Activated effector memory CD4-positive, alpha-beta T cell treated with Interleukin-2 at 50 U/mL for 16 hours (primary cell): ENCODE measurements at regions not wholly inside any gene's neighbourhood (a gene's known extent, or its start where the extent isn't known, plus 50 kb on each side); places are given as distances from the start of the nearest gene placed in this dataset.

Source experiments
- DNase-seq: peaks from one replicate; pipeline ENCODE4 v3.0.0-alpha.2; 2020

DNA sequence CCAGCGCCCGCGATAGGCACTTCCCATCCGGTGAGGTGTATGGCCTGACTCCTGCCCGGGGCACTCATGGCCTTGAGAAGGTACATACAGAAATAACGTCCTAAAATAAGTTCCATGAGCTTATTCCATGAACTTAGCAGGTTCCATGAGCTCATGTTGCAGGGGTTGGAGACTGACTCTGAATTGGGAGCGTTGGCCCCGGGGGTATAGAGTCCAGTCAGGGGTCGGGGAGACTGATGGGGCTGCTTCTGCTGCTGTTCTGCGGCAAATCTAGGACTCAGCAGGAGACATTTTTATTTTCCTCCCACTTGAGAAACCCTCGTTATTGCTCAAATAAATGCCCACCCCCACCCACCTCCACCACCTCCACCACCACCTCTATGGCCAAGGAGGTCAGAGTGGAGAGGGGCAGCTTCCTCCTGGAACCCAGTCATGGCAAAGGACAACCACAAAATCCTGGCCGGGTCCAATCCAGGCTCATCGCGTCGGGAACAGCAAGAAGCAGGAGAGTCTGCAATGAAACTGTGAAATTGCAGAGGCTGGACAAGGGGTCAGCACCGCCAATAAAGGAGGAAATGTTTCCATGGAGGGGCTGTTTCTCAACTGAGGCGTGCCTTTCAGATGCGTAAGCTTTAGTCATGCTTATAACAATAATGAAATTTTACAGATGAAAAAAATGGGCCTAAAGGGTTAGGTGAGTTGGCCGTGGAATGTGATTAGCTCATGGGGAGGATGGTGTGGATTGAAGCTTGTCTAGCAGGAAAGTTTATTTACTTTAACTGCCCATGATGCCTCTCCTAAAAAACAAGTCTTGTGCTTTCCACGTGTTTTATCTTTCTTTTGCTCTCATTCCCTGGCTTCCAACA lies 136.6 kb upstream of the ALKAL2 start:
- DNase-seq = no peak

DNA sequence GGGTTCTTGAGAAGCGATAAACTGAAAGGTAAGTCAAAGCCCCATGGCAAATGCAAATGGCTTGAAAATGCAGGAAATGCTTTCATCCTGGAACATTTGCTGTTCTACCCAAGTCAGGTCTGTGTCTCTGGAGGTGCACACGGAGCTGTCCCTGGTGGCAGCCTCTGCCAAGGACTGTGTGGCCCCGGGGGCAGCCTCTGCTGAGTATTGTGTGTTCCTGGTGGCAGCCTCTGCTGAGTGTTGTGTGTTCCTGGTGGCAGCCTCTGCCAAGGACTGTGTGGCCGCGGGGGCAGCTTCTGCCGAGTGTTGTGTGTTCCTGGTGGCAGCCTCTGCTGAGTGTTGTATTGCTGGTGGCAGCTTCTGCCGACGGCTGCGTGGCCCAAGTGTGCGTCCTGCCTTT lies 135.6 kb upstream of the ALKAL2 start:
- DNase-seq = no peak

- no peak for DNase-seq
These were observed 135.0 kb upstream of the ALKAL2 start for GRCh38 chr2:422676-423435.

- DNase-seq = no peak
These were observed 133.5 kb upstream of the ALKAL2 start for GRCh38 chr2:421406-421805.

- no peak for DNase-seq
These were observed 131.9 kb upstream of the ALKAL2 start for GRCh38 chr2:419687-420317.

DNA sequence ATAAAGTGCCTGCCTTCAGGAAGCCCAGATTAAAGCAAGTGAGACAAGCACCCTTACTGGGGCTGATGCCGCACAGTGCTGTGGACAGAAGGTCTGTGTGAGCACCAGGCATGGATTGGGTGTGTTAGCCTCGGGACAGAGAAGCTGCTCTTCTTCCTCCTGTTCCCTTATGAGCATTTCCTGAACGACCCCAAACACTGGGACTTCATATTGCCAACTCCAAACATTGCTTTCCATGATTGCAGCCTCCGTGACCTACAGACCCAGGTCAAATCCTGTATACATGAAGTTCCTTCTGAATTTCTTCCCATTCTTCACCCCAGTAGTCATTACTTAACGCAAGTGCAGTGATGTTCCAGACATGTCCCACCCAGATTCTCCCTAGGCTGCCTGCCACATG lies 129.8 kb upstream of the ALKAL2 start:
- no peak for DNase-seq

DNA sequence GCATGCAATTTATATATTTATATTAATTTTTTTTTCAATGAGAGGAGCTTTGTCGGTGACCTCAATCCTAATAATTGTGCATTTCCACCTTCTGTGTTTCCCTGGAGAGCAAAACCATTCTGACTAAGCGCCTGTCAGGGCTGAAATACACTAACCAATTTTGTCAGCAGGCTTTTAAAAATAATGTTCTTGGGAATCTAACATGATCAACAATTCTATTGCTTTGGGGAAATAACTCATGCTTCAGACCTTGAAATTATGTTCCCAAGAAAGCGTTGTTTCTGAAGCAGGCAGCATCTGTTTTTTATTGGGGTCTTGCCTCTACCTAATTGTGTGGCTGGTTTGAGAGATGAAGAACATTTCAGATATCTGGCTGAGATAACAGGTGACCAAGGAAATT lies 129.1 kb upstream of the ALKAL2 start:
- no peak for DNase-seq

DNA sequence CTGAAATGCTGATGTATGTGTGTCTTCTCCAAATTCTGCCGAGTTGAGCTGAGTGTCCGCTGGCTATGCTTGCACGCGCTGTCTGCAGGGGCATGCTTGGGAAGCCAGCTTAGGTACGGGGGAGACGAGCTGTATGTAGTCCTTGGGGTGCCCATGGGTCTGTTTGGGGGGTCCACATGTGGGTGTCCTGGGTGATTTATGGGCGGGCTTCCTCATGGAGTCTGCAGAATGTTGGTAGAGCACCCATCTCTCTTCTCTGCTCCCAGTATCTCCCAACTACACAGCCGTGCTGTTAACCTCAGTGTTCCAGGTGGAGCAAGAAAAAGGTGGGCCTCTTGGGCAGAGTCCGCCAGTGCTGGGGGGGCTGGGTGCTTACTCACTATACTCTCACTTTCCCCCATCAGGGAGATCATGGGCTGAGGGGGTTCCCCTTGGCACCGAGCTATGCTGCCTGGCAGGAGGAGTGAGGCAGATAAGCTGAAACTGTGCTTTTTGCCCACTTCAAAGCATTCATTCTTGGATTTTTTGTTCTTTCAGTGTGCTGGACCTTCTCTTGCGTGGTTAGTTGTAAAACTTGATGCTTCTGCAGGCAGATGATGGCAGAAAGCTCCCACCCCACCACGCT lies 128.2 kb upstream of the ALKAL2 start:
- DNase-seq = no peak

- DNase-seq = no peak
These were observed 121.6 kb upstream of the ALKAL2 start for GRCh38 chr2:409523-409922.

DNA sequence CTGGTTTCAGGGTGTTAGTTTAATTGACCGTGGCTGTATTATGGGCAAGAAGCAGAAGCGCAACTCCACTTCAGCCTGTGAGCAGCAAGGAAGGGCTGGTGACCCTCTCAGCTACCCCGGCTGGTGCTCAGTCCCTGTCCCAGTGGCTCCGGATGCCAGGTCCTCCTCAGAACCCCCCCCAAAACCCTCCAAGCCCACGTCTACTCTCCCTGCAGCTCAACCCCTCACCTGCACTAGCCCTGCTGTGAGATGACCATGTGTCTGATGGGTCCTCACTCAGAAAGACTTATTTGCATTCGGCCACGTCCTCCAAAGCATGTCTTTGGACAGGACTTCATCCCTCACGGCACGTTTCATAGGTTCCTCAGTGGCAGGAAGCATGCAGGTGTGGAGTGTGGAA lies 119.7 kb upstream of the ALKAL2 start:
- no peak for DNase-seq

- no peak for DNase-seq
These were observed 119.0 kb upstream of the ALKAL2 start for GRCh38 chr2:406876-407275.

GRCh38 chr2:406231-406630 lies 118.3 kb upstream of the ALKAL2 start:
- DNase-seq = no peak

DNA sequence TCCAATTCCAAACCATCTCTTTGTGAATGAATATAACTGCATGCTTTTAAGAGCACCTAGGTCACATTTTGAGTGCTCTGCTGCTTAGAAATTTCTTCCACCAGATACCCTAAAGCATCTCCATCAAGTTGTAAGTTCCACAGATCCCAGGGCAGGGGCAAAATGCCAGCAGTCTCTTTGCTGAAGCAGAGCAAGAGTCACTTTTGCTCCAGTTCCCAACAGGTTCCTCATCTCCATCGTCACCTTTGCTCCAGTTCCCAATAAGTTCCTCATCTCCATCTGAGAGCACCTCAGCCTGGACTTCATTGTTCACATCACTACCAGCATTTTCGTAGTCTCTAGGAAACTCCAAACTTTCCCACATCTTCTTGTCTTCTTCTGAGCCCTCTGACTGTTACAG lies 116.7 kb upstream of the ALKAL2 start:
- no peak for DNase-seq

GRCh38 chr2:403682-404081 lies 115.8 kb upstream of the ALKAL2 start:
- DNase-seq = no peak

DNA sequence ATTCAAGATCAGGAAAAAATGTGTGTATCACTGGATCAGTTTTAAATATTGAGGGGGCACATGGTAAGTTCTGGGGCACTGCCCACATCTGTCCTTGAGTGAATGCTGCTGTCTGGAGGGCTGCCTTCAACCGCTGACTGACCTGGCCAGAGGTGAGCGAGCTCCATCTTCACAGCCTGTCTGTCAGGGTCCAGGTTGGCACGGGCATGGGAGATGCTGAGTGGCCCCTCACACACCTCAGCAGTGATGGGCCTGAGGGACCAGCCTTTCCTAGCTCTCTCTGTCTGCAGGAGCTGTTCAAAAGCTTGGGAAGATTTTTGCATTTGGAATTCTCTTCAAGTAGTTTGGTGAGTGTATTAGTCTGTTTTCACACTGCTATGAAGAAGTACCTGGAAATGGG lies 114.8 kb upstream of the ALKAL2 start:
- no peak for DNase-seq

DNA sequence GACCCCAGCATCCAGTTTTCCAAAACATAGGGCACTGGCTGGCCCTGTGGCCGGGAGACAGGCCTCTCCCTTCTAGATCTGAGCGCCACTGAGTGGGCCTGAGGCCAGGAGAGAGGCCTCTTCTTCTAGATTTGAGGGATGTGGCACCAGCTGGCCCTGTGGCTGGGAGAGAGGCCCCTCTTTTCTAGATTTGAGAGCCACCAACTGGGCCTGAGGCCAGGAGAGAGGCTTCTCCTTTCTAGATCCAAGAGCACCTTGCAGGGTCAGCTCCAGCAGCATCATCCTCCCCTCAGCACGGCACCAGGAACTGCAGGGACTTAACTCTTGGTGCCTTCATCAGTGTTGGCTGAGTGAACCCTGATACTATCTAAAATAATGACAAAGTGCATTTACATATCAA lies 114.3 kb upstream of the ALKAL2 start:
- DNase-seq = no peak

DNA sequence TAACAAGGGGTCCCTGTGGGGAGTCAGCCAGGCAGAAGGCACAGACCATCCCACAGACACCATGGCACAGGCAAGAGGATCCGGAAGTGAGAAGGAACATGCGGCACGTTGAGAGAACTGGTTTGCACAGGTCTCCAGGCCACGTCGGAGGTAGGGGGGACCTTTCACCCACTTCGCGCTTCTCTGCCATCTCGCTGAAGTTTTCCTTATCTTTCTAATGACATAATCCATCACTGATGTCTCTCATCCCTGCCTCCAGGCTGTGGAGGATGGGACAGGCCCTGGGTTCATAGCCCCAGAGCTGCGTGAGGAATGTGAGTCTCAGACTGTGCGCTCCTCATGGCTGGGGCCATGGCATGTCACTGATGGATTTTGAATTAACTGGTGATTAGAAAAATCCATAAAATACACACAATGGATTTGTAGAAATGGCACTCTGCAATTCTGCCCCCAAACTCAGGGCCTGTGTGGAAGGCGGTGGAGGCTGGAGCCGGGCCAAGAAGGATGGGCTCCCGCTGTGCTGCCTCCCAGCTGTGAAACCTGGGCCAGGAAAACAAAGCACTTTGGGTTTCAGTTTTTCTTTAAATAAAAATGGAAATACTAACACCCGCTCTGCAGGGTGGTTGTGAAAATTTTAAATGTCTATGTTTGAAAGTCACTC lies 113.3 kb upstream of the ALKAL2 start:
- DNase-seq = no peak

DNA sequence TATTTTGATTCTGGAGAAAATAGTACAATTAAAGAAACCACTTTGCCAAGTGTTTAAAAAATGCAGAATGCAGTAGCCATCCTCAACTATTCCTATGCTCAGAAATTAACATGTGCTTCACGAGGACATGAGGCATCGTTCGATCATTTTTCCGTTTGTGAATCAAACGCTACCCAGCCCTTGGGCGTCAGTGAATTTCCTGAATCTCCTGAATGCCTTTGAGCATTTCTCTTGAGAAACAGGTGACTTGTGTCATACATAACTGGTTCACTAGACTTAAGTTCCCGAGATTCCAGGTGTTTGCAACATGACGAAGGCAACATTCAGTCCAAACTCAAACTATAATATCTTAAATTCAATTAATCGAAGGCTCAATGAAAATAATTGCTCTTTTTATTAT lies 110.0 kb upstream of the ALKAL2 start:
- no peak for DNase-seq

- no peak for DNase-seq
These were observed 109.6 kb upstream of the ALKAL2 start for GRCh38 chr2:397521-397920.

- no peak for DNase-seq
These were observed 109.0 kb upstream of the ALKAL2 start for GRCh38 chr2:396903-397302.

DNA sequence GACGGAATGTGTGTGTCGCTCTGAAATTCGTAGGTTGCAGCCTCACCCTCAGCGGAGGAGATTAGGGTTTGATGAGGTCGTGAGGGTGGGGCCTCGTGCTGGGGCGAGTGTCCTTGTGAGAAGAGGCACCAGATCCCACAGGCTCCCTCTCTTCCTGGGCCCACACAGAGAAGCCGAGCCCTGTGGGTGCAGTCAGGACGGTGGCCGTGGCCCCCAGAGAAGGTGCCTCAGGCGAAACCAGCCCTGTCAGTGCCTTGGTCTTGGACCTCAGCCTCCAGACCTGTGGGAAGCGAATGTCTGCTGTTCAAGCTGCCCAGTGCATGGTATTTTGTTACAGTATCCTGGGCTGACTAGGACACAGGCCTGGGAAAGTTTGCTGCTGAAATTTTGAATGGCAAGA lies 108.0 kb upstream of the ALKAL2 start:
- DNase-seq = no peak

GRCh38 chr2:393711-394696 lies 106.1 kb upstream of the ALKAL2 start:
- peak; percentile 48 for DNase-seq
